Sciatic nerve (tissue), 2 donors: ENCODE measurements at regions not wholly inside any gene's neighbourhood (a gene's known extent, or its start where the extent isn't known, plus 50 kb on each side); places are given as distances from the start of the nearest gene placed in this dataset.
A peak's percentile ranks its signal among the peaks of the same experiment; 100 is the strongest.

Source experiments
- ATAC-seq: fragments of 200-7000 bp; cut with Tn5 transposase; one replicate; pipeline ENCODE4 v1.9.1; 2020; ENCODE audit warnings: mild to moderate bottlenecking, moderate library complexity
- DNase-seq: peaks from one replicate; pipeline ENCODE4 v3.0.0-alpha.2; 2020; ENCODE audit warnings: low spot score
- intact Hi-C: fragments of 100-400 bp; cut with DNase I; formaldehyde crosslinking; loops from one replicate; pipeline ENCODE4 v1.14.2; 2022
- donor health status: DM: no; HTN: no; CAD: no.
- donor health status: DM: no; HTN: no; CAD: no.

GRCh38 chr14:62117010-62117750 lies 355.0 kb downstream of the SNAPC1 start:
- ATAC-seq (peak; percentile 86), DNase-seq (peak; percentile 59)
- intact Hi-C loops: no loop called here

DNA sequence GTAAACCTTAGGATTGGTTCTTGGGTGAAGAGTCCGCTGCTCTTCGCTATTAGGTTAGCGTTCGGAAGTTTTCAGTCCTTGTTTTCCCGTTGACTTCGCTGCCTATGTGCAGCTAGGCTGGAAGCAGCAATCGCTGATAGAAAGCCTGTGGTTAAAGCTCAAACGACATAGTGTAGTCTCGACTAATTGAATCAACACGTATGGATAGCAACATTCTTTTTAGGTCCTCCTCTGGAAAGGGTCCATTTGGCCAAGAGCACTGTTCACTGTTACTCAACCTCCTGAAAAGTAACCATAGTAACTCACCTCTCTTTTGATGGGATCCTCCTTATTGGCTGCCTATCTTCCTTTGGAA lies 355.5 kb downstream of the SNAPC1 start:
- ATAC-seq (no peak), DNase-seq (no peak)
- intact Hi-C loops: no loop called here

DNA sequence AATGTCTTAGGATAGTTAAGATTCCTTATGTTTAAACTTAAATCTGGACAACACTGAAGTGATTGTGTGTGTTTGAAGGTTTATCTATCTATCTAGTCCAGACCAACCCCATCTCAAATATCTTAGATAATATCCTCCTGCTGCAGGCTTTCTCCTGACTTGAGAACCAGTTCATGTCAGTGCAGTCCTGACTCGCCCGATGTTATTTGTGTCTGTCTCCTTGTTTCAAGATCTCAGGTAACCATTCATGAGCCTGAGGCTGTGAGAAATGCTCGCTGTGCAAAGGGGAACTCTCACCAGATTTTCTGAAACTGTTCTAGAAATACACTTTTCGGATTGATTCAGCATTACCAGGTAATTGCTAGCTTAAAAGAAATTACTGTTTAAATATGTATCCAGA lies 356.2 kb downstream of the SNAPC1 start:
- intact Hi-C loops: no loop called here
- no peak for ATAC-seq

GRCh38 chr14:62118871-62119270 lies 356.7 kb downstream of the SNAPC1 start:
- DNase-seq (no peak), ATAC-seq (no peak)
- intact Hi-C loops: no loop called here

More for the DNA sequence above, 356.2 kb downstream of the SNAPC1 start:
- DNase-seq: no peak

GRCh38 chr14:62123961-62124360 lies 361.7 kb downstream of the SNAPC1 start:
- intact Hi-C loops: no loop called here
- DNase-seq: no peak
- ATAC-seq: no peak

- intact Hi-C loops: no loop called here
- ATAC-seq (no peak), DNase-seq (no peak)
Observed at GRCh38 chr14:62125793-62126192, 363.6 kb downstream of the SNAPC1 start.

- intact Hi-C loops: no loop called here
- DNase-seq (no peak), ATAC-seq (no peak)
Observed at GRCh38 chr14:62126879-62127478, 364.8 kb downstream of the SNAPC1 start.

GRCh38 chr14:62130441-62130840 lies 368.2 kb downstream of the SNAPC1 start:
- DNase-seq (no peak), ATAC-seq (no peak)
- intact Hi-C loops: no loop called here

GRCh38 chr14:62133776-62134550 lies 371.7 kb downstream of the SNAPC1 start:
- DNase-seq: no peak
- ATAC-seq: no peak
- intact Hi-C loops: no loop called here

GRCh38 chr14:62138593-62138992 lies 376.4 kb downstream of the SNAPC1 start:
- intact Hi-C loops: no loop called here
- DNase-seq: no peak
- ATAC-seq: peak; percentile 56

DNA sequence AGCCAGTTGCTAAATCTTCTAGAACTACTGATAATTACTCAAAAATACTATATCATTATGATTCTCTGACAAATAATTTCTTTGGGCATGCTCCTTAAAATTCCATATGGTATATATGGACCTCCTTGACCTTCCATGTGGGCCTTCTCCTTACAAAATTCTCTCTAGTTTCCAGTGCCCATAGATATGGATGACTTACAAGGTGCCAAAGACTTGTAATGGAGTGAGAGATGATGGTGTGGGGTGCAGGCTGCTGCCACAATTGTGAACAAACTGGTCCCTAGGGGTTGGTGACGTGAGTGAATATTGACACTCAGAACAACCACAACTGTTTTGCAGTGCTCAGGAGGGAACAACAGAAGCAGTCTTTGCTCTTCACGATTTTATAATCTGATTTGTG lies 378.9 kb downstream of the SNAPC1 start:
- no peak for DNase-seq
- ATAC-seq: no peak
- intact Hi-C loops: no loop called here

GRCh38 chr14:62143245-62143644 lies 381.0 kb downstream of the SNAPC1 start:
- ATAC-seq: no peak
- intact Hi-C loops: no loop called here
- DNase-seq: no peak

- ATAC-seq (peak; percentile 44), DNase-seq (no peak)
- intact Hi-C loops: no loop called here
Observed at GRCh38 chr14:62144863-62145262, 382.6 kb downstream of the SNAPC1 start.

DNA sequence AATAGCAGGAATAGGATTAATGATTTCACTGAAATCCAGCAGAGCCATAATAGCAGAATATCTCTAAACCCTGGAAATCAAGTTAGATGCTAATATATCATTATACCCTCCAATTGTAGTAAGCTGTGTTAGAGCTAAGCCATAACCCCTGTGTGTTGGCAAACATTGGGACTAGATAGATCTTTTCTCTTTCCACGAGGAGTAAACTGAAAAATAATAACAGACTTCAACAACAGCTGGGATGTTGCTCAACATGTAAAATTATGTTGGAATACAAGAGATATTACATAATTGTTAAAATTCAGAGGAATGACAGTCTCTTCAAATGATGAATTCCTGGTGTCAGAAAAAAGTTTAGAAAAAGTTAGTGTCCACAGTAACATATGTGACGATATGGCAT lies 383.8 kb downstream of the SNAPC1 start:
- DNase-seq (no peak), ATAC-seq (no peak)
- intact Hi-C loops: no loop called here

DNA sequence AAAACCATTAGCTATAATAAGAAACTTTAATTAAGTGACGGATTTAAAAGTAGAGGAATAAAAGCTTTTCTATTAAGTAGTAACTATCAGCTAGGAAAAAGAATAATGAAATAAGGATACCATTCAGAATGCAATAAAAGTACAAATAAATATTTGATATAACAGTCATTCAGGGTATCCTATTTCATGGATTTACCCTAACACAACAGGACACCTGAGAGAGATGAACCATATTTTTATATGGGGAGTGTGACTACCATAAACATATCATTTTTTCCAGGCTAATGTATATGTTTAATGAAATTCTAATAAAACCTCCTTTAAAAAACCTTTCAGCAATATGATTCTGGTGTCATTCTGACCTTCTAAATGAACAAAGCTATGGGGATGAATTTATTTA lies 393.8 kb downstream of the SNAPC1 start:
- DNase-seq (no peak), ATAC-seq (no peak)

DNA sequence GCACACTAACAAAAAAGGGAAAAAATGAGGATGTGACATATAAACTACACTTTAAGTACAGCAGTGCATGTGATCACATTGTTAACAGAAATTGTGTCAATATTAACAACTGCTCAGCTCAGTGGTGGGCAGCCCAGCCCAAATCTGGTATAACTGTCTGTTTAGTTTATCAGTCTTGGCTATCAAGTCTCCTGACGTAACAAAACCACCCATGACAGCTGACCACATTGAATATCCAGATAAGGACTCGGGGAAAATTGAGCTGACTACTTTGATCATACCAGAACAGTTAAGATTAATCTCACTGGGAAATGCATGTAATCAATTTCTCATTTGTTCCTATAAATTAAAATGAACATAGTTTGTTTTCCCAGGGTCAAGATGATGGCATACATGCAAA lies 396.6 kb downstream of the SNAPC1 start:
- DNase-seq: no peak
- ATAC-seq: no peak
- intact Hi-C loops: no loop called here

More for the DNA sequence above, 393.8 kb downstream of the SNAPC1 start:
- intact Hi-C loops: no loop called here

DNA sequence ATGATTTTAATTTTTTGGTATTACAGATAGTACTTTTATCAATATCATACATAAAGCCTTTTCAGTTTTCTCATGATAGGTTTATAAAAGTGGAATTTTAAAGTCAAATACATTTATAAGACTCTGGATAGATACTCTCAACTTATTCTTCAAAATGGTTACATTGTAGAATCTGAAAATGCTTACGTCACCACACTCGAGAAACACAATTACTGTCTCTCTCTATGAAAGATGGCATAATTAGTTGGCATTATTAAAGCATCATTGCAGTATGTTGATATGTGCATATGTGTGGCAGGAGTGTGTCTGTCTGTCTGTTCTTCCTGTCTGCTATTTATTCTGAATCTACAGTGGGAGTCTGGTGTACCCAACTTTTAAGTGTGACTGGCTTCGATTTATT lies 397.1 kb downstream of the SNAPC1 start:
- intact Hi-C loops: no loop called here
- no peak for DNase-seq

DNA sequence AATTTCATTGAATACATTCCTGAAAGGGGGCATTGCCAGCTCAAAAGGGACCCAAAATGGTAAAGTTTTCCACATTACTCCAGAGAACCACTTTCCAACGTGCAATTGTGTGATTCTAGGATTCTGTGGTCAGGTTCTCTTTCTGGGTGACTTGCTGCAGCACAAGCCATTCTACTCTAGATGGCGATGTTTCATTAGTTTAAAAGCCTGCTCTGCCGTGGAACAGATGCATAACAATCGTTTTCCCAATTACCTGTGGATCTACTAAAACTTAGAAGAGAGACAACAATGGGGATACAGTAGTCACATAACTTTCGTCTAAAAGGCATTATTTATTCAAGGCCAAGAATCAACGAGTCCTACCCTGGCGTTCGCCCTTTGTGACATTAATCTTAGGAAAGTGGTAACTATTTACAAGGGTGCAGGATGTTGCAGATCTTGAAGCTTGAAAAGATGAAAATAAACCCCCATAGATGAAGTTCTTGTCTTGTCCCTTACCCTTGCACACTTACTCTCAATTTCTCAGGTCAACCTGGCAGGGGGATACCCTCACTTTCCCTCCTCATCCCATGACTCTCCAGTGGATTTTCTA lies 400.9 kb downstream of the SNAPC1 start:
- intact Hi-C loops: no loop called here
- ATAC-seq: peak; percentile 49

More for the DNA sequence above, 397.1 kb downstream of the SNAPC1 start:
- no peak for ATAC-seq

DNA sequence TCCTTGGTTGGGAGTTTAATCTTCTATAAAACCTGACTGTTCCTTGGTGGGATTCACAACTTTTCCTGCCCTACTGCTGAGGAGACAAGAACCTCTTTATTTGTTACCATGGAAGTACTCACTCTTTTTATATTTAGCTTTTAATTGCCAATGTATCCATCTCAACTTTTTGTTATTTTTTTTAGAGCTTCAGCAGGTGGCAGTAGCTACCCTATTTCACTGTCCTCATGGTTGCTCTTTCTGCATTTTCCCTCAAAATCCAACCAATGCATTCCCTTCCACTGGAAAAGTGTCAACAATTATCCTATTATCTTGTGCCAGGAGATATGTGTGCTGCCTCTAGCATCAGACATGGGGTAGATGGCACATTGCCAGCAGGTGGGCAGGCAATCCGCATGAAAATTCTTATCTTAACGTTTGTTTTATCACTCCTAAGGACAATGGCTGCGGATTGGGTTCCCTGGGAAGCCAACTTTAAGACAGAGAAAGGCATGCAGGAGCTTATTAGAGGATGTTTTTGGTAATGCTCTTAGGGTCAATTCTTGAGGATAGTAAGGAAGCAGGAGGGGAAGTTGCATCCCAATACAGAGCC lies 406.4 kb downstream of the SNAPC1 start:
- intact Hi-C loops: no loop called here
- ATAC-seq: no peak
- DNase-seq: no peak

More for the DNA sequence above, 400.9 kb downstream of the SNAPC1 start:
- no peak for DNase-seq
